Osteoblast (primary cell): ENCODE measurements at regions not wholly inside any gene's neighbourhood (a gene's known extent, or its start where the extent isn't known, plus 50 kb on each side); places are given as distances from the start of the nearest gene placed in this dataset.
"Not testable (repeated sequence)": the region's sequence is repeated elsewhere in the genome, so short reads cannot be mapped to it uniquely, and the experiment has no call there.

Experiments used
- DNase-seq: peaks from one replicate; pipeline ENCODE4 v3.0.0; 2011; ENCODE audit warnings: low spot score, mixed read lengths; ENCODE audit not compliant: insufficient read length; ENCODE audit errors: missing footprints
- H2AFZ ChIP-seq: 2 replicates; pipeline ENCODE4 v1.6.0; 2011; ENCODE audit warnings: mild to moderate bottlenecking, low read length
- H3K27ac ChIP-seq: 2 replicates; pipeline ENCODE4 v1.5.1; 2011; ENCODE audit warnings: mild to moderate bottlenecking, low read depth, low read length, moderate library complexity
- H3K27me3 ChIP-seq: 2 replicates; pipeline ENCODE4 v1.6.0; 2012; ENCODE audit warnings: mild to moderate bottlenecking, control low read depth, inconsistent platforms, low read length, moderate library complexity; ENCODE audit not compliant: insufficient read depth
- H3K36me3 ChIP-seq: 2 replicates; pipeline ENCODE4 v1.5.1; 2011; ENCODE audit warnings: mild to moderate bottlenecking, low read length, control low read depth, moderate library complexity; ENCODE audit not compliant: insufficient read depth
- H3K4me1 ChIP-seq: 2 replicates; pipeline ENCODE4 v1.5.1; 2011; ENCODE audit warnings: mild to moderate bottlenecking, low read length, control low read depth, moderate library complexity; ENCODE audit not compliant: insufficient read depth
- H3K4me2 ChIP-seq: 2 replicates; pipeline ENCODE4 v1.6.0; 2011; ENCODE audit warnings: mild to moderate bottlenecking, low read length; ENCODE audit not compliant: insufficient read depth
- H3K4me3 ChIP-seq: fragments of 200-600 bp; sonication (generic); 3 replicates; pipeline ENCODE4 v1.5.1; 2012; ENCODE audit warnings: mild to moderate bottlenecking, low read length, inconsistent platforms; ENCODE audit not compliant: insufficient read depth
- H3K79me2 ChIP-seq: 2 replicates; pipeline ENCODE4 v1.6.0; 2012; ENCODE audit warnings: mild to moderate bottlenecking, low read length, control low read depth, inconsistent platforms; ENCODE audit not compliant: insufficient read depth
- H3K9me3 ChIP-seq: 2 replicates; pipeline ENCODE4 v1.5.1; 2011; ENCODE audit warnings: low read depth, low read length, control low read depth
- H4K20me1 ChIP-seq: 2 replicates; pipeline ENCODE4 v1.6.0; 2012; ENCODE audit warnings: mild to moderate bottlenecking, low read length, control low read depth; ENCODE audit not compliant: insufficient read depth
- TF ChIP-seq, protein P1 (sequence below): IDR thresholded peaks from 2 replicates; pipeline ENCODE4 v1.5.1; 2011; ENCODE audit warnings: mild to moderate bottlenecking, low read depth, low read length, moderate library complexity; ENCODE audit errors: extremely low read depth

DNA sequence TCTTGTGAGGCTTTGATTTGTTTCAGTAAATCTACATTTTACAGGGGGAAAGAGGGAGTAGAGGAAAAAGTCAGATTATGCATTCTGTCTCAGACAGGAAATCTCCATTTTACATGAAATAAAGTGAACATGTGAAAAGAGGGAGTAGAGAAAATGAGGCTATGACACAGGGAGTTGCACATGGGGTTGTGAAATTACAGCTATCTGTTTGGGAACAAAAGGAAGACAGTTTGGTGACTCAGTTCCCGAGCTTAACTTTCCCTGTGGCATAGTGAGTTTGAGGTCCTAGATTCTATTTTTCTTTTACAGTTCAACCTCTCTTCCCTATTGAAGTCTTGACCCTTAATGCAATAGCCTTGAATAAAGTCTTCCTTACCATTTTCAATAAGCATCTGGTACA is 63.2 kb upstream of the AGR3 start:
- TF ChIP-seq, protein P1, sequence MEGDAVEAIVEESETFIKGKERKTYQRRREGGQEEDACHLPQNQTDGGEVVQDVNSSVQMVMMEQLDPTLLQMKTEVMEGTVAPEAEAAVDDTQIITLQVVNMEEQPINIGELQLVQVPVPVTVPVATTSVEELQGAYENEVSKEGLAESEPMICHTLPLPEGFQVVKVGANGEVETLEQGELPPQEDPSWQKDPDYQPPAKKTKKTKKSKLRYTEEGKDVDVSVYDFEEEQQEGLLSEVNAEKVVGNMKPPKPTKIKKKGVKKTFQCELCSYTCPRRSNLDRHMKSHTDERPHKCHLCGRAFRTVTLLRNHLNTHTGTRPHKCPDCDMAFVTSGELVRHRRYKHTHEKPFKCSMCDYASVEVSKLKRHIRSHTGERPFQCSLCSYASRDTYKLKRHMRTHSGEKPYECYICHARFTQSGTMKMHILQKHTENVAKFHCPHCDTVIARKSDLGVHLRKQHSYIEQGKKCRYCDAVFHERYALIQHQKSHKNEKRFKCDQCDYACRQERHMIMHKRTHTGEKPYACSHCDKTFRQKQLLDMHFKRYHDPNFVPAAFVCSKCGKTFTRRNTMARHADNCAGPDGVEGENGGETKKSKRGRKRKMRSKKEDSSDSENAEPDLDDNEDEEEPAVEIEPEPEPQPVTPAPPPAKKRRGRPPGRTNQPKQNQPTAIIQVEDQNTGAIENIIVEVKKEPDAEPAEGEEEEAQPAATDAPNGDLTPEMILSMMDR, result no peak
- no peak for DNase-seq
- Histone ChIP-seq H3K4me2 (no peak overlapping the region), H3K27me3 (no peaks in the 10 kb centered on the region), H3K79me2 (no peaks in the 10 kb centered on the region), H3K36me3 (no peaks in the 10 kb centered on the region), H3K4me3 (no peak overlapping the region), H3K4me1 (no peaks in the 10 kb centered on the region), H4K20me1 (no peaks in the 10 kb centered on the region), H3K27ac (no peak overlapping the region), H3K9me3 (peaks cover 2% of the 10 kb centered on the region), H2AFZ (no peak overlapping the region)

DNA sequence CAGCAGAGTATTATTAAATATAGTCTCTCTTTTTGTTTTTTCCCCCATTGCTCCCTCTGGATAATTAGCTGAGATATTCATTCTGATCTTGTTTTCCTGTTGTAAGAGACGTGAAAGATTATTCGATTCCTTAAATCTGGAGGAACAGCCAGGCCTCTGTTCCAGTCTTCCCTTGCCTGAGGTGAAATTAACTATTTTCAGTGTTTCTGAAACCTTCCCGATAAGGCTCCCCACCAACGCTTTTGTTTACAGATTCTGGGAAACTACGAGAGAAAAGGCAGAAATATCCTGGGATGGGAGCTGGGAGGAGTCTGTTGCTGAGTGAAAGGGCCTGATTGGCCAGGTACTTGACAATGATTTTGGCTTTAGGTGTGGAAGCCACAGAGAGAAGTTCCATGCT is 63.6 kb upstream of the AGR3 start:
- H3K27me3 ChIP-seq, result no peaks in the 10 kb centered on the region
- peaks cover 2% of the 10 kb centered on the region for H3K9me3 ChIP-seq
- no peak overlapping the region for H2AFZ ChIP-seq
- H3K4me2 ChIP-seq, result no peak overlapping the region
- DNase-seq, result no peak
- H3K27ac ChIP-seq, result no peak overlapping the region
- H3K36me3 ChIP-seq, result no peaks in the 10 kb centered on the region
- H4K20me1 ChIP-seq, result no peaks in the 10 kb centered on the region
- TF ChIP-seq, protein P1, result no peak
- H3K4me3 ChIP-seq, result no peak overlapping the region
- H3K4me1 ChIP-seq, result no peaks in the 10 kb centered on the region
- no peaks in the 10 kb centered on the region for H3K79me2 ChIP-seq

GRCh38 chr7:16948110-16948509 is 66.3 kb upstream of the AGR3 start:
- not testable (repeated sequence) for H3K36me3 ChIP-seq, H3K4me3 ChIP-seq, H3K9me3 ChIP-seq, H3K27me3 ChIP-seq, H3K27ac ChIP-seq, H4K20me1 ChIP-seq, H3K4me2 ChIP-seq, H2AFZ ChIP-seq, H3K79me2 ChIP-seq, DNase-seq, H3K4me1 ChIP-seq

DNA sequence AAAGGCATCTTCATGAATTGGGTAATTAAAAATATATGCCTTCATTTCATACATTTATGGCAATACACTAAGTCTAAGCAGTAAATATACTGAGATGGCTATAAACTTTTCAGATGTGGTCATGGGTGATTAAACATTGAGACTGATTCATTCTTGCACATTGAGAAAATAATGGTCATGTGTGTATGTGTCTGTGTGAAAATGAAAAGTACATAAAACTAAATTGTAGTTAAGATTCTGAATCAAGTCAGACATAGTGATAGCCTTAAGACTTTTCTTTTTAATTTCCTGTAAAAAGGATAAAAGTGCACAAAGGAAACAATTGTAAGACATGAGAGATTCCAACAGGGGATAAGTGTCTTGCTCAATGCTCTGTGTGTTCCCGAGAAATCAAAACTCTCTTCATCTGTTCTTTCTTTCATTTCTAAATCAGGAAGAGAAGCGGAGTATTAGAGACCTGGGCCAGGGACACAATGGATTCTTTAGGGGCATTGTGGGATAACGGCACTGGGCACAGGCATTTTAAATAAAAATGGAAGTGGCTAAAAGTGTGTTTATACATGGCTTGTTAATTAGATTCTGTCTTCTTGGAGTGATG is 69.8 kb upstream of the AGR3 start:
- Histone ChIP-seq H3K4me3 (peak overlapping the region; percentile 62), H3K27me3 (no peaks in the 10 kb centered on the region), H3K79me2 (no peaks in the 10 kb centered on the region), H3K4me2 (peak overlapping the region; percentile 83), H4K20me1 (no peaks in the 10 kb centered on the region), H3K36me3 (no peaks in the 10 kb centered on the region), H2AFZ (peak overlapping the region; percentile 85), H3K9me3 (peaks cover 2% of the 10 kb centered on the region), H3K4me1 (peaks cover 3% of the 10 kb centered on the region), H3K27ac (peak overlapping the region; percentile 55)
- peak; percentile 35 for DNase-seq
- TF ChIP-seq, protein P1, result no peak
